WTC11 (cell line): ENCODE measurements at regions not wholly inside any gene's neighbourhood (a gene's known extent, or its start where the extent isn't known, plus 50 kb on each side); places are given as distances from the start of the nearest gene placed in this dataset.

Experiments used
- ATAC-seq: fragments of 200-7000 bp; cut with Tn5 transposase; 2 replicates; pipeline ENCODE4 v1.10.0; 2021; ENCODE audit warnings: mild to moderate bottlenecking, moderate library complexity
- CTCF ChIA-PET: fragments of 300-600 bp; sonication (Branson Sonifier 250); formaldehyde crosslinking; loops from one replicate; lab custom pipeline; 2021; ENCODE audit warnings: antibody characterized with exemption; lab: Charles Lee
- POLR2A ChIA-PET: fragments of 350-600 bp; sonication (Branson Sonifier 250); formaldehyde crosslinking; loops from one replicate; lab custom pipeline; 2021; ENCODE audit warnings: antibody characterized with exemption; lab: Charles Lee
- DNase-seq: peaks from one replicate; pipeline ENCODE4 v3.0.0; 2021; ENCODE audit warnings: low spot score
- H3K27ac Mint-ChIP-seq: 2 replicates; pipeline ENCODE4 v1.8.0; 2021; ENCODE audit warnings: mixed read lengths
- H3K27me3 Mint-ChIP-seq: 2 replicates; pipeline ENCODE4 v1.8.0; 2021; ENCODE audit warnings: low read depth, mild to moderate bottlenecking, moderate library complexity, mixed read lengths
- H3K36me3 Mint-ChIP-seq: 2 replicates; pipeline ENCODE4 v1.8.0; 2021; ENCODE audit warnings: mixed read lengths
- H3K4me1 Mint-ChIP-seq: 2 replicates; pipeline ENCODE4 v1.8.0; 2022; ENCODE audit warnings: mixed read lengths
- H3K4me3 Mint-ChIP-seq: 2 replicates; pipeline ENCODE4 v1.8.0; 2021; ENCODE audit warnings: mild to moderate bottlenecking, moderate library complexity, mixed read lengths
- H3K9me3 Mint-ChIP-seq: 2 replicates; pipeline ENCODE4 v1.8.0; 2021; ENCODE audit warnings: mixed read lengths
- AR ChIP-seq: fragments of 250-450 bp; sonication (Bioruptor Pico); IDR thresholded peaks from 2 replicates; pipeline ENCODE4 v1.9.0; 2021; ENCODE audit warnings: mild to moderate bottlenecking
- CDX4 ChIP-seq: fragments of 250-450 bp; sonication (Bioruptor Pico); IDR thresholded peaks from 2 replicates; pipeline ENCODE4 v1.9.0; 2021; ENCODE audit warnings: moderate library complexity, mild to moderate bottlenecking, inconsistent platforms, borderline replicate concordance
- E2F1 ChIP-seq: sonication (generic); formaldehyde crosslinking; IDR thresholded peaks from 2 replicates; pipeline ENCODE4 v1.8.0; 2022; ENCODE audit warnings: mild to moderate bottlenecking, missing genetic modification reagents
- ERG ChIP-seq: fragments of 250-450 bp; sonication (Bioruptor Pico); IDR thresholded peaks from 2 replicates; pipeline ENCODE4 v1.8.0; 2021; ENCODE audit warnings: mild to moderate bottlenecking
- ESRRA ChIP-seq: sonication (generic); formaldehyde crosslinking; IDR thresholded peaks from 2 replicates; pipeline ENCODE4 v1.8.1; 2022; ENCODE audit warnings: mild to moderate bottlenecking, missing genetic modification reagents, borderline replicate concordance
- GTF2I ChIP-seq: fragments of 250-450 bp; sonication (Bioruptor Pico); conservative IDR thresholded peaks from 2 replicates; pipeline ENCODE4 v1.4.0; 2021; ENCODE audit warnings: mild to moderate bottlenecking
- HMGXB4 ChIP-seq: sonication (generic); formaldehyde crosslinking; IDR thresholded peaks from 2 replicates; pipeline ENCODE4 v1.8.1; 2023; ENCODE audit warnings: mild to moderate bottlenecking, moderate library complexity, missing genetic modification reagents
- JUN ChIP-seq: sonication (generic); formaldehyde crosslinking; IDR thresholded peaks from 2 replicates; pipeline ENCODE4 v1.8.0; 2023; ENCODE audit warnings: mild to moderate bottlenecking, missing genetic modification reagents
- NR2C2 ChIP-seq: sonication (generic); formaldehyde crosslinking; IDR thresholded peaks from 2 replicates; pipeline ENCODE4 v1.8.0; 2022; ENCODE audit warnings: mild to moderate bottlenecking, missing genetic modification reagents
- PRRX2 ChIP-seq: fragments of 250-450 bp; sonication (Bioruptor Pico); IDR thresholded peaks from 2 replicates; pipeline ENCODE4 v1.8.0; 2021; ENCODE audit warnings: mild to moderate bottlenecking
- SMAD3 ChIP-seq: sonication (generic); formaldehyde crosslinking; IDR thresholded peaks from 2 replicates; pipeline ENCODE4 v1.8.0; 2022; ENCODE audit warnings: missing genetic modification reagents, mild to moderate bottlenecking, borderline replicate concordance
- USF1 ChIP-seq: sonication (generic); formaldehyde crosslinking; IDR thresholded peaks from 2 replicates; pipeline ENCODE4 v1.8.0; 2022; ENCODE audit warnings: mild to moderate bottlenecking, missing genetic modification reagents
- ZBTB21 ChIP-seq: sonication (generic); formaldehyde crosslinking; IDR thresholded peaks from 2 replicates; pipeline ENCODE4 v1.8.1; 2023; ENCODE audit warnings: mild to moderate bottlenecking, missing genetic modification reagents, borderline replicate concordance
- ZMAT4 ChIP-seq: fragments of 250-450 bp; sonication (Bioruptor Pico); IDR thresholded peaks from 2 replicates; pipeline ENCODE4 v1.9.0; 2021; ENCODE audit warnings: mild to moderate bottlenecking
- ZNF281 ChIP-seq: sonication (generic); formaldehyde crosslinking; IDR thresholded peaks from 2 replicates; pipeline ENCODE4 v1.8.0; 2023; ENCODE audit warnings: mild to moderate bottlenecking, missing genetic modification reagents

GRCh38 chr2:12298352-12298751, 418.4 kb upstream of the TRIB2 start:
- Mint-ChIP-seq H3K4me3 (no peak overlapping the region), H3K4me1 (peaks cover 2% of the 10 kb centered on the region), H3K27me3 (no peaks in the 10 kb centered on the region), H3K9me3 (peaks cover 4% of the 10 kb centered on the region; the same call in 1 of the 2 replicates), H3K27ac (no peak overlapping the region), H3K36me3 (no peaks in the 10 kb centered on the region)
- DNase-seq (no peak), ATAC-seq (no peak)
- TF ChIP-seq SMAD3 (CRISPR knock-in tag) (no peak), ESRRA (no peak), NR2C2 (CRISPR knock-in tag) (no peak), USF1 (CRISPR knock-in tag) (no peak), HMGXB4 (CRISPR knock-in tag) (no peak), JUN (CRISPR knock-in tag) (no peak), ERG (CRISPR knock-in tag) (no peak), GTF2I (CRISPR knock-in tag) (no peak), E2F1 (CRISPR knock-in tag) (no peak), PRRX2 (CRISPR knock-in tag) (no peak), ZNF281 (CRISPR knock-in tag) (no peak), CDX4 (CRISPR knock-in tag) (no peak), AR (CRISPR knock-in tag) (no peak), ZBTB21 (CRISPR knock-in tag) (no peak), ZMAT4 (CRISPR knock-in tag) (no peak)
- POLR2A ChIA-PET = no interaction called here
- CTCF ChIA-PET = no interaction called here
